Esophagus squamous epithelium (tissue), 5 donors: ENCODE measurements at regions not wholly inside any gene's neighbourhood (a gene's known extent, or its start where the extent isn't known, plus 50 kb on each side); places are given as distances from the start of the nearest gene placed in this dataset.

Experiments used
- DNase-seq: peaks from one replicate; lab custom pipeline; 2025; lab: John Stamatoyannopoulos, UW
- H3K27ac ChIP-seq, 4 donors: fragments of 200-600 bp; sonication (generic); one replicate each; pipeline ENCODE4 v1.5.1; 2016 to 2019; ENCODE audit warnings: mild to moderate bottlenecking in 1 of 4
- H3K27me3 ChIP-seq, 4 donors: fragments of 200-600 bp; sonication (generic); 1 replicate in 3 of 4; 2 replicates in 1 of 4; pipeline versions ENCODE4 v1.5.1 to v1.6.0; 2017 to 2021; ENCODE audit warnings: antibody characterized with exemption in 1 of 4
- H3K36me3 ChIP-seq, 3 donors: fragments of 200-600 bp; sonication (generic); one replicate each; pipeline ENCODE4 v1.5.1; 2016 to 2019
- H3K4me1 ChIP-seq, 3 donors: fragments of 200-600 bp; sonication (generic); one replicate each; pipeline ENCODE4 v1.5.1; 2017 to 2019
- H3K4me3 ChIP-seq, 4 donors: fragments of 200-600 bp; sonication (generic); 1 replicate in 3 of 4; 2 replicates in 1 of 4; pipeline ENCODE4 v1.5.1; 2016 to 2019; ENCODE audit warnings: mild to moderate bottlenecking in 2 of 4, moderate library complexity in 1 of 4
- H3K9me3 ChIP-seq, 3 donors: fragments of 200-600 bp; sonication (generic); one replicate each; pipeline ENCODE4 v1.5.1; 2016 to 2019
- CTCF ChIP-seq, 6 experiments: fragments of 450-650 bp in 4 of 6; fragments of 200-600 bp in 2 of 6; sonication (generic) in 2 of 6; IDR thresholded peaks; one replicate each; pipeline ENCODE4 v1.5.1; 2016 to 2019; ENCODE audit warnings: antibody characterized with exemption in 6 of 6, mild to moderate bottlenecking in 4 of 6, moderate library complexity in 4 of 6
- POLR2A ChIP-seq, 4 donors: fragments of 450-650 bp; IDR thresholded peaks; one replicate each; pipeline ENCODE4 v1.6.1; 2017; ENCODE audit warnings: antibody characterized with exemption in 4 of 4, mild to moderate bottlenecking in 4 of 4, moderate library complexity in 3 of 4
- WGBS, 2 donors: methylation state at CpG; one replicate each; pipeline ENCODE4 v1.1.5; 2018; 5-methylcytosine and 5-hydroxymethylcytosine counted together
- intact Hi-C: fragments of 100-400 bp; cut with DNase I; formaldehyde crosslinking; loops from one replicate; pipeline ENCODE4 v1.15.0; 2022
- donor health status: DM: yes; HTN: yes; CAD: no.

DNA sequence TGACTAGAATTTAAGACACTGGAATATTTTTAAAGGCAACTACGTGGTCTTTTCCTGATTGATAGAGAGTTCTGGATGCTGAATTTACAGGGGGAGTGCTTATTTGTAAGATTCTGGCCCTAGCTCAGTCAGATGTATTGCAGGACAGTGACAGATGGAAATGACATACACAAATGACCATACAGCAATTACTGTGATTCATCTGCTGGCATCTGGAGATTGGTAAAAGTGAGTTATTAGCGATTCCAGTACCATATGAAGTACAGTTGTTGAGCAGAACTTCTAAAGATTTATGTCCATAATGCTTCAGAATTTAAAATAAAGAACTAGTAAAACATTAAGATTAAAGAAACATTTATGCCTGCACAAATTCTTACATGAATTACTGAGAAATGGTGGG lies 243.2 kb downstream of the CRPPA start:
- Histone ChIP-seq H3K27ac (no peak overlapping the region), H3K4me3 (no peak overlapping the region), H3K4me1 (no peaks in the 10 kb centered on the region), H3K9me3 (no peaks in the 10 kb centered on the region), H3K36me3 (no peaks in the 10 kb centered on the region), H3K27me3 (no peaks in the 10 kb centered on the region)
- intact Hi-C loops, result no loop called here
- DNase-seq, result no peak
- TF ChIP-seq POLR2A (IDR thresholded peaks at IDR 0.05) (no peak), CTCF (IDR thresholded peaks at IDR 0.05) (no peak)
- 48 to 69% methylated on average over 2 of the region's 2 CpGs for WGBS, 2 donors

DNA sequence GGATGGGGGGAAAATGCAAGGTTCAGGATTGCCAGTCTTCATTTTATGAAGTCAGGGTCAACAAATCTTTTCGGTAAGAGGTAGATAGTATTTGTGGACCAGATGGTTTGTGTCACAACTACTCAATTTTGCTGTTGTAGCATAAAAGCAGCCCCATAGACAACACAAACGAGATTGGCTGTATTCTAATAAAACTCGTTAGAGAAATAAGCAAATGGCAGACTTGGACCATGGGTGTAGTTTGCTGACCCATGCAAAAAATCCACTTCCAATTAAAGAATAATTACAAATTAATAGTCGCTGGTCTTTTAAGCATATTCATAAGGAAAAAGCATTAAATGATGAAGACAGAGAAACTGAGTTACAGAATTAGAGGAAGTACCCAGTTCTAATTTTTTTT lies 247.1 kb downstream of the CRPPA start:
- Histone ChIP-seq H3K36me3 (no peaks in the 10 kb centered on the region), H3K27me3 (no peaks in the 10 kb centered on the region), H3K4me1 (no peaks in the 10 kb centered on the region), H3K9me3 (no peaks in the 10 kb centered on the region), H3K27ac (no peak overlapping the region), H3K4me3 (no peak overlapping the region)
- intact Hi-C loops, result no loop called here
- WGBS, 2 donors, result 77 to 84% methylated on average over 4 of the region's 4 CpGs
- no peak for TF ChIP-seq POLR2A (IDR thresholded peaks at IDR 0.05)
- TF ChIP-seq CTCF (IDR thresholded peaks at IDR 0.05), result no peak
- no peak for DNase-seq

GRCh38 chr7:16172366-16172765 lies 249.0 kb downstream of the CRPPA start:
- Histone ChIP-seq H3K27me3 (no peaks in the 10 kb centered on the region), H3K9me3 (no peaks in the 10 kb centered on the region), H3K4me1 (no peaks in the 10 kb centered on the region), H3K27ac (no peak overlapping the region), H3K4me3 (no peak overlapping the region), H3K36me3 (no peaks in the 10 kb centered on the region)
- TF ChIP-seq POLR2A (IDR thresholded peaks at IDR 0.05), result no peak
- TF ChIP-seq CTCF (IDR thresholded peaks at IDR 0.05), result no peak
- intact Hi-C loops, result no loop called here
- DNase-seq, result no peak
- 83 to 87% methylated on average over 2 of the region's 2 CpGs for WGBS, 2 donors

GRCh38 chr7:16171928-16172327 lies 249.4 kb downstream of the CRPPA start:
- Histone ChIP-seq H3K36me3 (no peaks in the 10 kb centered on the region), H3K9me3 (no peaks in the 10 kb centered on the region), H3K4me3 (no peak overlapping the region), H3K27me3 (no peaks in the 10 kb centered on the region), H3K4me1 (no peaks in the 10 kb centered on the region), H3K27ac (no peak overlapping the region)
- WGBS, 2 donors, result 84 to 88% methylated on average over 3 of the region's 3 CpGs
- TF ChIP-seq POLR2A (IDR thresholded peaks at IDR 0.05), result no peak
- no peak for TF ChIP-seq CTCF (IDR thresholded peaks at IDR 0.05)
- intact Hi-C loops, result no loop called here
- DNase-seq, result no peak

GRCh38 chr7:16170671-16171070 lies 250.7 kb downstream of the CRPPA start:
- Histone ChIP-seq H3K4me3 (no peak overlapping the region), H3K9me3 (no peaks in the 10 kb centered on the region), H3K4me1 (no peaks in the 10 kb centered on the region), H3K36me3 (no peaks in the 10 kb centered on the region), H3K27me3 (no peaks in the 10 kb centered on the region), H3K27ac (no peak overlapping the region)
- no peak for DNase-seq
- 90 to 100% methylated on average over 2 to 3 of the region's 18 CpGs for WGBS, 2 donors
- TF ChIP-seq POLR2A (IDR thresholded peaks at IDR 0.05), result no peak
- no peak for TF ChIP-seq CTCF (IDR thresholded peaks at IDR 0.05)
- intact Hi-C loops, result no loop called here
